ENCODE measurements at regions not wholly inside any gene's neighbourhood (a gene's known extent, or its start where the extent isn't known, plus 50 kb on each side); places are given as distances from the start of the nearest gene placed in this dataset.

DNA sequence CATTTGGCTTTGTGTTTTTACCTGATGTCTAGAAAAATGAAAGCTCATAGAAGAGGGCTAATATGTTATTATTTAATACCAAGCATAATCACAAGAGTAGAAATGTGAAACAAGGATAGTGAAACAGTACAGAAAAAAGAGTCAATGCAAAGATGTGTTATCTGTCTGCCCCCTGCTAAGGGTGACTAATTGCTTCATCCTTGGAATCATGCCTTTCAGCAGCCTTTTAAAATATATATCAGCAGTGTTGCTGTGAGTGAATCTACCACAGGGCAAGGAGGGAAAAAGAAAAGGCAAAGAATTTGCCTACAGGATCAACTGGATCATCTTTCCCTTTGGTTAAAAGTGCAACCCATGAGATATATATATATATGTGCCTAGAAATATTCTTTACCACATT is 867.2 kb upstream of the RAG2 start:
- DNase-seq, result no peak
- Histone ChIP-seq H3K27ac (ENCODE audit: insufficient read length, low read depth, low read length) (no peak overlapping the region), H2BK12ac (ENCODE audit: insufficient read length, low read depth, low read length) (no peak overlapping the region), H2AK5ac (ENCODE audit: insufficient read length, low read length) (no peak overlapping the region), H2BK5ac (ENCODE audit: insufficient read length, low read length) (no peak overlapping the region), H3K18ac (ENCODE audit: insufficient read length, low read depth, low read length) (no peak overlapping the region), H3K4ac (ENCODE audit: low read depth, low read length) (no peak overlapping the region), H3K79me1 (ENCODE audit: insufficient read depth, low read depth, low read length, poor library complexity, severe bottlenecking) (no peaks in the 10 kb centered on the region), H3K4me2 (ENCODE audit: insufficient read depth, insufficient read length, low read length) (no peak overlapping the region), H4K91ac (ENCODE audit: insufficient read length, low read depth, low read length) (no peak overlapping the region), H4K20me1 (ENCODE audit: control insufficient read depth, insufficient read depth, insufficient read length) (no peaks in the 10 kb centered on the region), H3K14ac (ENCODE audit: insufficient read depth, low read length) (no peak overlapping the region), H3K9ac (ENCODE audit: extremely low read depth, insufficient read length, low read length) (no peak overlapping the region), H3K23ac (ENCODE audit: insufficient read length, low read depth, low read length) (no peak overlapping the region), H2BK15ac (ENCODE audit: low read depth, low read length) (no peak overlapping the region), H3K23me2 (ENCODE audit: insufficient read length, low read depth, low read length, poor library complexity, severe bottlenecking) (no peaks in the 10 kb centered on the region), H3T11ph (ENCODE audit: low read length) (no peak overlapping the region), H2BK120ac (ENCODE audit: low read depth, low read length, poor library complexity, severe bottlenecking) (no peak overlapping the region), H4K5ac (ENCODE audit: insufficient read length, low read depth, low read length) (no peak overlapping the region), H4K8ac (replicated peaks; ENCODE audit: insufficient read length, low read depth, low read length) (no peak overlapping the region), H3K27me3 (ENCODE audit: insufficient read depth, low read length) (no peaks in the 10 kb centered on the region), H2AFZ (ENCODE audit: low read length) (no peak overlapping the region), H2BK20ac (ENCODE audit: low read depth, low read length, poor library complexity, severe bottlenecking) (no peak overlapping the region), H3K56ac (ENCODE audit: insufficient read length, low read depth, low read length) (no peak overlapping the region), H3K79me2 (ENCODE audit: insufficient read depth, low read length) (no peaks in the 10 kb centered on the region), H3K4me1 (ENCODE audit: insufficient read depth, low read length) (no peaks in the 10 kb centered on the region), H3K9me3 (ENCODE audit: control insufficient read depth, low read depth, low read length) (no peaks in the 10 kb centered on the region)
- no peak overlapping the region for H3K4me3 Mint-ChIP-seq
- TF ChIP-seq, protein P1, sequence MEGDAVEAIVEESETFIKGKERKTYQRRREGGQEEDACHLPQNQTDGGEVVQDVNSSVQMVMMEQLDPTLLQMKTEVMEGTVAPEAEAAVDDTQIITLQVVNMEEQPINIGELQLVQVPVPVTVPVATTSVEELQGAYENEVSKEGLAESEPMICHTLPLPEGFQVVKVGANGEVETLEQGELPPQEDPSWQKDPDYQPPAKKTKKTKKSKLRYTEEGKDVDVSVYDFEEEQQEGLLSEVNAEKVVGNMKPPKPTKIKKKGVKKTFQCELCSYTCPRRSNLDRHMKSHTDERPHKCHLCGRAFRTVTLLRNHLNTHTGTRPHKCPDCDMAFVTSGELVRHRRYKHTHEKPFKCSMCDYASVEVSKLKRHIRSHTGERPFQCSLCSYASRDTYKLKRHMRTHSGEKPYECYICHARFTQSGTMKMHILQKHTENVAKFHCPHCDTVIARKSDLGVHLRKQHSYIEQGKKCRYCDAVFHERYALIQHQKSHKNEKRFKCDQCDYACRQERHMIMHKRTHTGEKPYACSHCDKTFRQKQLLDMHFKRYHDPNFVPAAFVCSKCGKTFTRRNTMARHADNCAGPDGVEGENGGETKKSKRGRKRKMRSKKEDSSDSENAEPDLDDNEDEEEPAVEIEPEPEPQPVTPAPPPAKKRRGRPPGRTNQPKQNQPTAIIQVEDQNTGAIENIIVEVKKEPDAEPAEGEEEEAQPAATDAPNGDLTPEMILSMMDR (conservative IDR thresholded peaks at IDR 0.05), result no peak
- peaks cover 0 to 3% of the 10 kb centered on the region in 2 experiments; a peak in 1 of 5 replicates for H3K9me3 Mint-ChIP-seq
- no peaks in the 10 kb centered on the region for H3K27me3 Mint-ChIP-seq (ENCODE audit: low read depth)
- H3K36me3 Mint-ChIP-seq (ENCODE audit: insufficient read depth in 1 of 3, low read depth in 3 of 3), result no peaks in the 10 kb centered on the region
- H3K4me1 Mint-ChIP-seq, result no peaks in the 10 kb centered on the region
- H3K27ac Mint-ChIP-seq, result no peak overlapping the region
